ENCODE measurements at regions not wholly inside any gene's neighbourhood (a gene's known extent, or its start where the extent isn't known, plus 50 kb on each side); places are given as distances from the start of the nearest gene placed in this dataset.

DNA sequence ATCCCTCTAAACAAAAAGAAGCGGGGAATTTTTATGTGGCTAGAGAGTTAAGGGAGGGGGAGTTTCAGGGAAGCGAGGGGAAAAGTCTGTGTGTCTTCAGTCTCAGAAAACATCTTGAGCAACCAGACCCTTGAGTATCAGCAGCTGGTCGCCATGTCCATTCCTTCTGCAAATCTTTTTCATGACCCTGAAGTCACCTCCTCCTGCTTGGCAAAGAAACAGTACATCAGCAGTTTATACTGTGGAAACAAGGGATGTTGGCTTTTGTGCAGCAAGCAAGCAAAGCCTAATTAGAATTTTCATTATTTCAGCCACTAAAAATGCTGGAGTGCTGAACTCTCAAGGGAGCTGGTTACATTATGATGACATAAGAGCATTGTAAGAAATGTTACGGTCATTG, 187.4 kb upstream of the SLC8A1 start:
- no peak for DNase-seq (ENCODE audit: low spot score)
- Histone ChIP-seq H3K9ac (ENCODE audit: low read depth in 1 of 2, low read length in 2 of 2) (no peak overlapping the region), H3K36me3 (ENCODE audit: control insufficient read depth in 4 of 4, insufficient read depth in 3 of 4, low read depth in 1 of 4, low read length in 3 of 4) (no peaks in the 10 kb centered on the region), H3K27me3 (ENCODE audit: control insufficient read depth in 4 of 4, insufficient read depth in 4 of 4, low read length in 3 of 4) (peaks cover 0 to 2% (median 0%) of the 10 kb centered on the region in 4 donors), H3K4me1 (ENCODE audit: control insufficient read depth in 4 of 4, insufficient read depth in 4 of 4, low read length in 3 of 4) (no peaks in the 10 kb centered on the region), H3K9me3 (ENCODE audit: control insufficient read depth in 4 of 4, low read length in 3 of 4) (no peaks in the 10 kb centered on the region), H3K4me3 (ENCODE audit: low read depth in 1 of 3, low read length in 3 of 3) (no peak overlapping the region), H3K27ac (ENCODE audit: low read depth in 1 of 2, low read length in 2 of 2) (no peak overlapping the region)
- TF ChIP-seq YY1 (IDR thresholded peaks at IDR 0.05) (no peak), FOXA1 (IDR thresholded peaks at IDR 0.05) (no peak), HNF4A (conservative IDR thresholded peaks at IDR 0.05) (no peak), GABPA (IDR thresholded peaks at IDR 0.05 in 1 of 2, conservative IDR thresholded peaks at IDR 0.05 in 1 of 2) (no peak), RXRA (IDR thresholded peaks at IDR 0.05) (no peak), EGR1 (IDR thresholded peaks at IDR 0.05; ENCODE audit: low read depth in 2 of 2) (no peak), HNF4G (IDR thresholded peaks at IDR 0.05) (no peak)
- TF ChIP-seq, protein P1, sequence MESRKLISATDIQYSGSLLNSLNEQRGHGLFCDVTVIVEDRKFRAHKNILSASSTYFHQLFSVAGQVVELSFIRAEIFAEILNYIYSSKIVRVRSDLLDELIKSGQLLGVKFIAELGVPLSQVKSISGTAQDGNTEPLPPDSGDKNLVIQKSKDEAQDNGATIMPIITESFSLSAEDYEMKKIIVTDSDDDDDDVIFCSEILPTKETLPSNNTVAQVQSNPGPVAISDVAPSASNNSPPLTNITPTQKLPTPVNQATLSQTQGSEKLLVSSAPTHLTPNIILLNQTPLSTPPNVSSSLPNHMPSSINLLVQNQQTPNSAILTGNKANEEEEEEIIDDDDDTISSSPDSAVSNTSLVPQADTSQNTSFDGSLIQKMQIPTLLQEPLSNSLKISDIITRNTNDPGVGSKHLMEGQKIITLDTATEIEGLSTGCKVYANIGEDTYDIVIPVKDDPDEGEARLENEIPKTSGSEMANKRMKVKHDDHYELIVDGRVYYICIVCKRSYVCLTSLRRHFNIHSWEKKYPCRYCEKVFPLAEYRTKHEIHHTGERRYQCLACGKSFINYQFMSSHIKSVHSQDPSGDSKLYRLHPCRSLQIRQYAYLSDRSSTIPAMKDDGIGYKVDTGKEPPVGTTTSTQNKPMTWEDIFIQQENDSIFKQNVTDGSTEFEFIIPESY (IDR thresholded peaks at IDR 0.05) = no peak
- TF ChIP-seq, protein P2, sequence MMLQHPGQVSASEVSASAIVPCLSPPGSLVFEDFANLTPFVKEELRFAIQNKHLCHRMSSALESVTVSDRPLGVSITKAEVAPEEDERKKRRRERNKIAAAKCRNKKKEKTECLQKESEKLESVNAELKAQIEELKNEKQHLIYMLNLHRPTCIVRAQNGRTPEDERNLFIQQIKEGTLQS (IDR thresholded peaks at IDR 0.05) = no peak
- TF ChIP-seq, protein P3, sequence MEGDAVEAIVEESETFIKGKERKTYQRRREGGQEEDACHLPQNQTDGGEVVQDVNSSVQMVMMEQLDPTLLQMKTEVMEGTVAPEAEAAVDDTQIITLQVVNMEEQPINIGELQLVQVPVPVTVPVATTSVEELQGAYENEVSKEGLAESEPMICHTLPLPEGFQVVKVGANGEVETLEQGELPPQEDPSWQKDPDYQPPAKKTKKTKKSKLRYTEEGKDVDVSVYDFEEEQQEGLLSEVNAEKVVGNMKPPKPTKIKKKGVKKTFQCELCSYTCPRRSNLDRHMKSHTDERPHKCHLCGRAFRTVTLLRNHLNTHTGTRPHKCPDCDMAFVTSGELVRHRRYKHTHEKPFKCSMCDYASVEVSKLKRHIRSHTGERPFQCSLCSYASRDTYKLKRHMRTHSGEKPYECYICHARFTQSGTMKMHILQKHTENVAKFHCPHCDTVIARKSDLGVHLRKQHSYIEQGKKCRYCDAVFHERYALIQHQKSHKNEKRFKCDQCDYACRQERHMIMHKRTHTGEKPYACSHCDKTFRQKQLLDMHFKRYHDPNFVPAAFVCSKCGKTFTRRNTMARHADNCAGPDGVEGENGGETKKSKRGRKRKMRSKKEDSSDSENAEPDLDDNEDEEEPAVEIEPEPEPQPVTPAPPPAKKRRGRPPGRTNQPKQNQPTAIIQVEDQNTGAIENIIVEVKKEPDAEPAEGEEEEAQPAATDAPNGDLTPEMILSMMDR (IDR thresholded peaks at IDR 0.05; ENCODE audit: low read depth, low read length, missing input control) = no peak
- WGBS = 69% methylated on average over 4 of the region's 4 CpGs

DNA sequence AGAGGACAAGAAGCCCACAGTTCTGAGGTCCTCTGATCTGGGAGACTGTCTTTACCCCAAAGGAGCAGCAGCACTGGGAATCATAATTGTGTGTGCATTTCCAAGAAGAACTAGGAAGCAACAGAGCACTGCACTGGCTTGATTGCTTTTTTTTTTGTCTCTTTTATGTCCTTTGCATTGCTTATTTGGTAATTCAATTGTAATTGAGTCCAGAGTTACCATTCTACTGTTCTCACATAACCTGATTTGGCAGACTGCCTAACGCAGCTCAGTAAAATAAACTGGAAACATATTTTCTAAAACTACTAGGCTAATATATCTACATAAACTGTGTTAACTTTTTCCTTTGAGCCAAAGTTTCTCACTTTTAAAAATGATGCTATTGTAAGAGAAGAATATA, 190.3 kb upstream of the SLC8A1 start:
- DNase-seq (ENCODE audit: low spot score) = no peak
- no peak overlapping the region for H3K4me3 ChIP-seq (ENCODE audit: low read depth in 1 of 3, low read length in 3 of 3)
- no peaks in the 10 kb centered on the region for H3K4me1 ChIP-seq (ENCODE audit: control insufficient read depth in 4 of 4, insufficient read depth in 4 of 4, low read length in 3 of 4)
- no peaks in the 10 kb centered on the region for H3K27me3 ChIP-seq (ENCODE audit: control insufficient read depth in 4 of 4, insufficient read depth in 4 of 4, low read length in 3 of 4)
- H3K36me3 ChIP-seq (ENCODE audit: control insufficient read depth in 4 of 4, insufficient read depth in 3 of 4, low read depth in 1 of 4, low read length in 3 of 4) = no peaks in the 10 kb centered on the region
- 76% methylated on average over 1 of the region's 1 CpG for WGBS
- H3K9me3 ChIP-seq (ENCODE audit: control insufficient read depth in 4 of 4, low read length in 3 of 4) = no peaks in the 10 kb centered on the region
- TF ChIP-seq, protein P1 (IDR thresholded peaks at IDR 0.05) = no peak
- TF ChIP-seq, protein P3 (IDR thresholded peaks at IDR 0.05; ENCODE audit: low read depth, low read length, missing input control) = no peak
- TF ChIP-seq, protein P2 (IDR thresholded peaks at IDR 0.05) = no peak
- TF ChIP-seq RAD21 (IDR thresholded peaks at IDR 0.05) = no peak
- no peak overlapping the region for H3K27ac ChIP-seq (ENCODE audit: low read depth in 1 of 2, low read length in 2 of 2)
- no peak overlapping the region for H3K9ac ChIP-seq (ENCODE audit: low read depth in 1 of 2, low read length in 2 of 2)
